CD14-positive monocyte (primary cell): ENCODE measurements at regions not wholly inside any gene's neighbourhood (a gene's known extent, or its start where the extent isn't known, plus 50 kb on each side); places are given as distances from the start of the nearest gene placed in this dataset.
A peak's percentile ranks its signal among the peaks of the same experiment; 100 is the strongest.

Experiments
- DNase-seq, 3 donors: peaks; one replicate each; pipeline ENCODE4 v3.0.0-alpha.2; 2011 to 2022
- H2AFZ ChIP-seq: 2 replicates; pipeline ENCODE4 v1.6.0; 2012; ENCODE audit warnings: mild to moderate bottlenecking, low read depth, low read length, inconsistent platforms; ENCODE audit not compliant: insufficient read depth, poor library complexity, severe bottlenecking
- H3K27ac ChIP-seq, 2 donors: 1 replicate in 1 of 2; 2 replicates in 1 of 2; pipeline ENCODE4 v1.5.1; 2012 to 2013; ENCODE audit warnings: low read length in 2 of 2, control low read depth in 1 of 2, inconsistent platforms in 1 of 2, low read depth in 1 of 2, mild to moderate bottlenecking in 1 of 2
- H3K27me3 ChIP-seq, 2 donors: one replicate each; pipeline versions ENCODE4 v1.6.0 to v1.6.1; 2011 to 2013; ENCODE audit warnings: low read length in 2 of 2; ENCODE audit not compliant: control insufficient read depth in 2 of 2, insufficient read depth in 2 of 2
- H3K36me3 ChIP-seq, 2 donors: replicated peaks in 1 of 2; 1 replicate in 1 of 2; 2 replicates in 1 of 2; pipeline versions ENCODE4 v1.5.1 to v1.6.1; 2012 to 2013; ENCODE audit warnings: low read length in 2 of 2, control low read depth in 1 of 2, inconsistent platforms in 1 of 2, mild to moderate bottlenecking in 1 of 2; ENCODE audit not compliant: insufficient read depth in 2 of 2, control insufficient read depth in 1 of 2
- H3K4me1 ChIP-seq, 2 donors: 1 replicate in 1 of 2; 2 replicates in 1 of 2; pipeline versions ENCODE4 v1.5.1 to v1.6.1; 2012 to 2013; ENCODE audit warnings: low read length in 2 of 2, control low read depth in 1 of 2, inconsistent platforms in 1 of 2, mild to moderate bottlenecking in 1 of 2, moderate library complexity in 1 of 2; ENCODE audit not compliant: insufficient read depth in 2 of 2, control insufficient read depth in 1 of 2
- H3K4me2 ChIP-seq: replicated peaks from 2 replicates; pipeline ENCODE3; 2012; ENCODE audit warnings: low read length, moderate library complexity, mild to moderate bottlenecking; ENCODE audit not compliant: poor library complexity, severe bottlenecking; ENCODE audit errors: extremely low read depth
- H3K4me3 ChIP-seq, 3 experiments: fragments of 200-600 bp in 1 of 3; sonication (generic) in 1 of 3; replicated peaks in 1 of 3; 1 replicate in 2 of 3; 2 replicates in 1 of 3; pipeline ENCODE4 v1.5.1; 2011 to 2013; ENCODE audit warnings: low read length in 3 of 3, mild to moderate bottlenecking in 3 of 3, control low read depth in 2 of 3, low read depth in 2 of 3, inconsistent platforms in 1 of 3, moderate library complexity in 1 of 3
- H3K79me2 ChIP-seq: 2 replicates; pipeline ENCODE4 v1.6.0; 2012; ENCODE audit warnings: mild to moderate bottlenecking, control low read depth, inconsistent platforms, low read length, moderate library complexity; ENCODE audit not compliant: insufficient read depth
- H3K9ac ChIP-seq: 2 replicates; pipeline ENCODE4 v1.6.0; 2017; ENCODE audit warnings: low read length, mild to moderate bottlenecking; ENCODE audit not compliant: insufficient read depth, poor library complexity, severe bottlenecking
- H3K9me3 ChIP-seq, 2 donors: replicated peaks in 1 of 2; 1 replicate in 1 of 2; 2 replicates in 1 of 2; pipeline versions ENCODE4 v1.5.1 to v1.6.1; 2012 to 2013; ENCODE audit warnings: low read length in 2 of 2, control low read depth in 1 of 2; ENCODE audit not compliant: control insufficient read depth in 1 of 2, insufficient read depth in 1 of 2
- H4K20me1 ChIP-seq: 2 replicates; pipeline ENCODE4 v1.6.0; 2012; ENCODE audit warnings: mild to moderate bottlenecking, low read length, control low read depth, moderate library complexity; ENCODE audit not compliant: insufficient read depth
- H3K27ac Mint-ChIP-seq, 7 donors: one replicate each; pipeline ENCODE4 v1.8.0; 2020; ENCODE audit warnings: mild to moderate bottlenecking in 7 of 7, mixed read lengths in 7 of 7, moderate library complexity in 6 of 7, inconsistent platforms in 2 of 7
- H3K27me3 Mint-ChIP-seq, 3 donors: one replicate each; pipeline ENCODE4 v1.8.0; 2021 to 2022; ENCODE audit warnings: low read depth in 3 of 3, mild to moderate bottlenecking in 3 of 3, mixed read lengths in 3 of 3, moderate library complexity in 3 of 3, inconsistent platforms in 1 of 3
- H3K36me3 Mint-ChIP-seq, 2 donors: one replicate each; pipeline ENCODE4 v1.8.0; 2020; ENCODE audit warnings: mixed read lengths in 2 of 2, inconsistent platforms in 1 of 2, mild to moderate bottlenecking in 1 of 2
- H3K4me1 Mint-ChIP-seq: one replicate; pipeline ENCODE4 v1.8.0; 2020; ENCODE audit warnings: mild to moderate bottlenecking, mixed read lengths
- H3K4me3 Mint-ChIP-seq, 2 donors: one replicate each; pipeline ENCODE4 v1.8.0; 2020; ENCODE audit warnings: mild to moderate bottlenecking in 2 of 2, mixed read lengths in 2 of 2, moderate library complexity in 1 of 2
- H3K9me3 Mint-ChIP-seq, 7 donors: one replicate each; pipeline ENCODE4 v1.8.0; 2020 to 2022; ENCODE audit warnings: mixed read lengths in 7 of 7, mild to moderate bottlenecking in 6 of 7, moderate library complexity in 6 of 7, inconsistent platforms in 2 of 7
- CTCF ChIP-seq: fragments of 200-600 bp; IDR thresholded peaks from one replicate; pipeline ENCODE4 v1.8.0; 2022; ENCODE audit warnings: antibody characterized with exemption, mild to moderate bottlenecking
- WGBS: methylation state at CpG from one replicate; pipeline ENCODE4 v1.1.5; 2013; ENCODE audit warnings: missing lambda C conversion rate; ENCODE audit not compliant: insufficient coverage; 5-methylcytosine and 5-hydroxymethylcytosine counted together
- intact Hi-C, 2 donors: fragments of 100-400 bp; cut with micrococcal nuclease; formaldehyde crosslinking; loops; one replicate each; pipeline versions ENCODE4 v1.15.0 to v1.15.1; 2023

GRCh38 chr14:65849091-65849490, 436.6 kb downstream of the FUT8 start:
- Histone ChIP-seq H3K4me1 (no peaks in the 10 kb centered on the region), H4K20me1 (no peaks in the 10 kb centered on the region), H3K79me2 (no peaks in the 10 kb centered on the region), H3K9me3 (peaks cover 0 to 3% of the 10 kb centered on the region in 2 donors), H3K4me3 (no peak overlapping the region), H3K27me3 (no peaks in the 10 kb centered on the region), H2AFZ (no peak overlapping the region), H3K36me3 (no peaks in the 10 kb centered on the region), H3K9ac (no peak overlapping the region), H3K27ac (no peak overlapping the region), H3K4me2 (no peak overlapping the region)
- peaks cover 4% of the 10 kb centered on the region for H3K4me1 Mint-ChIP-seq
- no CpG with 5 or more reads among the region's 3 CpGs for WGBS
- no peak overlapping the region for H3K4me3 Mint-ChIP-seq
- no peak overlapping the region for H3K27ac Mint-ChIP-seq
- peaks cover 0 to 8% (median 2%) of the 10 kb centered on the region in 7 donors for H3K9me3 Mint-ChIP-seq
- DNase-seq = no peak
- TF ChIP-seq CTCF = no peak
- H3K27me3 Mint-ChIP-seq = no peaks in the 10 kb centered on the region
- no peaks in the 10 kb centered on the region for H3K36me3 Mint-ChIP-seq
- intact Hi-C loops = no loop called here

GRCh38 chr14:65849558-65849957, 437.0 kb downstream of the FUT8 start:
- no peaks in the 10 kb centered on the region for H3K36me3 ChIP-seq
- DNase-seq = peak in 1 of 3 donors; percentile 1
- no peak overlapping the region for H3K4me2 ChIP-seq
- Mint-ChIP-seq H3K4me3 (no peak overlapping the region), H3K36me3 (no peaks in the 10 kb centered on the region), H3K27ac (no peak overlapping the region), H3K9me3 (peaks cover 0 to 8% (median 3%) of the 10 kb centered on the region in 7 donors), H3K4me1 (peaks cover 4% of the 10 kb centered on the region), H3K27me3 (no peaks in the 10 kb centered on the region)
- H3K4me3 ChIP-seq = no peak overlapping the region
- no peaks in the 10 kb centered on the region for H3K27me3 ChIP-seq
- H3K79me2 ChIP-seq = no peaks in the 10 kb centered on the region
- intact Hi-C loops = no loop called here
- H2AFZ ChIP-seq = no peak overlapping the region
- no peaks in the 10 kb centered on the region for H4K20me1 ChIP-seq
- H3K9ac ChIP-seq = no peak overlapping the region
- H3K27ac ChIP-seq = no peak overlapping the region
- H3K9me3 ChIP-seq = peaks cover 0 to 3% of the 10 kb centered on the region in 2 donors
- WGBS = 100% methylated on average over 1 of the region's 2 CpGs
- H3K4me1 ChIP-seq = no peaks in the 10 kb centered on the region
- no peak for TF ChIP-seq CTCF
